ENCODE measurements at regions not wholly inside any gene's neighbourhood (a gene's known extent, or its start where the extent isn't known, plus 50 kb on each side); places are given as distances from the start of the nearest gene placed in this dataset.

GRCh38 chr16:7185165-7185564 is 147.5 kb upstream of the RBFOX1 start:
- DNase-seq (ENCODE audit: low read depth in 1 of 2, low spot score in 1 of 2), result no peak

DNA sequence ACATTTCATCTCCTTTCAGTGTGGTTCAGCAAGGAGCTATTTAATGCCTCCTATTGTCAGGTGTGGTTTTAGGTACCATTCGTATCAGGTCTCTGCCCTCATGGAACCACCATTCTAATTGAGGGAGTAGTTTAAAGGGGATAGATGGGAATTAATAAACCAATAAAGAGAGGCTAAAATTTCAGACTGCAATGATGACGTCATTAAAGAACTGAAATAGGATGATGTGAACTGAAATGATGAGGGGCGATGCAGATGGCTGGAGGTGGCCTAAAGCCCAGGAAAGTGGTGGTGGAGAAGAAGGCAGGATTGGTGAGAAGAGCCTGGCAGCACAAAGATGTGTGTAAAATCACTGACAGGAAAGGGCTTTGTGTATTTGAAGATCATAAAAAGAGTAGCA is 148.9 kb upstream of the RBFOX1 start:
- DNase-seq (ENCODE audit: low read depth in 1 of 2, low spot score in 1 of 2), result no peak

GRCh38 chr16:7182510-7183109 is 150.0 kb upstream of the RBFOX1 start:
- DNase-seq (ENCODE audit: low read depth in 1 of 2, low spot score in 1 of 2), result no peak

GRCh38 chr16:7177875-7178274 is 154.8 kb upstream of the RBFOX1 start:
- no peak for DNase-seq (ENCODE audit: low read depth in 1 of 2, low spot score in 1 of 2)

- DNase-seq (ENCODE audit: low read depth in 1 of 2, low spot score in 1 of 2), result no peak
Measured at GRCh38 chr16:7171151-7171550, 161.5 kb upstream of the RBFOX1 start.

GRCh38 chr16:7167626-7168025 is 165.0 kb upstream of the RBFOX1 start:
- DNase-seq (ENCODE audit: low read depth in 1 of 2, low spot score in 1 of 2), result no peak

GRCh38 chr16:7161891-7162290 is 170.8 kb upstream of the RBFOX1 start:
- no peak for DNase-seq (ENCODE audit: low read depth in 1 of 2, low spot score in 1 of 2)

DNA sequence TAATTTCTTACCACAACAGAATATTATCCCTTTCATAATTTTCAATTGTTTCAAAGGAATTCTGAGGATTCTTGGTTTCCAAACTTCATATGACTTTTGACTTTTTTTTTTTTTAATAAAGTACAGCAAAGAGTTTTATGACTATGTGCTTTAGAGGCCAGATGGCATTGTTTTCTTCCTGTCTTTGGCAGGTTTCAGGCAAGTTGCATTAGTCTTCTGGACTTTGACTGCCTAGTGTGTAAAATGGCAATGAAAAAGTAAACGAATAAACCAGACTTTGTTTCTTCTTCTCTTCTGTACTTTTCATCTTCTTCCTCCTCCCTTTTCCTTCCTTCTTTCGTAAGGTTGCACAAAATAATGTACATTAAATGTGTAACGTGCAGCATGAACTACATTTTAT is 172.6 kb upstream of the RBFOX1 start:
- DNase-seq (ENCODE audit: low read depth in 1 of 2, low spot score in 1 of 2), result no peak

GRCh38 chr16:7158481-7158880 is 174.2 kb upstream of the RBFOX1 start:
- DNase-seq (ENCODE audit: low read depth in 1 of 2, low spot score in 1 of 2), result no peak

- no peak for DNase-seq (ENCODE audit: low read depth in 1 of 2, low spot score in 1 of 2)
Measured at GRCh38 chr16:7150230-7150629, 182.4 kb upstream of the RBFOX1 start.

- no peak for DNase-seq (ENCODE audit: low read depth in 1 of 2, low spot score in 1 of 2)
Measured at GRCh38 chr16:7148606-7149005, 184.0 kb upstream of the RBFOX1 start.

DNA sequence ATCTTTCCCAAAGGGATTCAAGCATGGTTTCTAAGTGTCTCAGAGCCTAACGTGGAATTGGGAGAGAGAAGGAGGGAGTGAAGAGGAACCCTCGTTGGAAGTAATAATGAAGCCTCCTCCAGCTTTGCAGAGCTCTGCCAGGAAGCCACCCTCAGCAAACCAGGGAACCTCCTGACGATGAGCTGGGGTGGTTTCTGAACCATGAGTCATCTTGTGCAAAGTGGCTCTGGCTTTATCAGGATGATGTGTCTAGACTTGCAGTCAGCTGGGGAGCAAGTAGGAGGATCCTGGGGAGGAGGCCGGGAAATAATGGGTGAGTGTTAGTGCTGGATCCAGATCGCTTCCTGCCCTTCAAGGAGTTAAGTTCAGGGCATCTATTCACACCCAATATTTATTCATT is 191.7 kb upstream of the RBFOX1 start:
- no peak for DNase-seq (ENCODE audit: low read depth in 1 of 2, low spot score in 1 of 2)

- DNase-seq (ENCODE audit: low read depth in 1 of 2, low spot score in 1 of 2), result no peak
Measured at GRCh38 chr16:7137560-7138330, 194.9 kb upstream of the RBFOX1 start.

GRCh38 chr16:7132465-7132864 is 200.2 kb upstream of the RBFOX1 start:
- DNase-seq (ENCODE audit: low read depth in 1 of 2, low spot score in 1 of 2), result no peak

DNA sequence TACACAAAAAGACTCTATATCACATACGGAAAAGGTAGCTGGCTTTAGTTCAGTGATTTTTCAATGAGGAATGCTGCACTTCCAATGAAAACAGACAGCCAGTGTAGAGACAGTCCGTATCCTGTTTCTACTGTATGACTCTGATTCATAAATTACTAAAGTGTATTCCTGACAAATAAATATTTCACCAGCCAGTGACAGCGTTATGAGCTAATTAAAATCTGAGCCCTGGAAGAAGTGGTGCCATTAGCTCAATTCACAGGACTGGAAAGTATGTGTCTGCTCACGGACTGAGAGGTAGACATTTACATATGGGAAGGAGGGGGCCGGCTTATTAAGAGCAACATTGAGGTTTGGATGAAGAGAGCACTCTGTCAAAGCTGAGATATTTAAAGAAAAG is 207.9 kb upstream of the RBFOX1 start:
- DNase-seq (ENCODE audit: low read depth in 1 of 2, low spot score in 1 of 2), result no peak

GRCh38 chr16:7124242-7124641 is 208.4 kb upstream of the RBFOX1 start:
- no peak for DNase-seq (ENCODE audit: low read depth in 1 of 2, low spot score in 1 of 2)

- DNase-seq (ENCODE audit: low read depth in 1 of 2, low spot score in 1 of 2), result no peak
Measured at GRCh38 chr16:7116734-7117133, 215.9 kb upstream of the RBFOX1 start.

- no peak for DNase-seq (ENCODE audit: low read depth in 1 of 2, low spot score in 1 of 2)
Measured at GRCh38 chr16:7115898-7116297, 216.7 kb upstream of the RBFOX1 start.

DNA sequence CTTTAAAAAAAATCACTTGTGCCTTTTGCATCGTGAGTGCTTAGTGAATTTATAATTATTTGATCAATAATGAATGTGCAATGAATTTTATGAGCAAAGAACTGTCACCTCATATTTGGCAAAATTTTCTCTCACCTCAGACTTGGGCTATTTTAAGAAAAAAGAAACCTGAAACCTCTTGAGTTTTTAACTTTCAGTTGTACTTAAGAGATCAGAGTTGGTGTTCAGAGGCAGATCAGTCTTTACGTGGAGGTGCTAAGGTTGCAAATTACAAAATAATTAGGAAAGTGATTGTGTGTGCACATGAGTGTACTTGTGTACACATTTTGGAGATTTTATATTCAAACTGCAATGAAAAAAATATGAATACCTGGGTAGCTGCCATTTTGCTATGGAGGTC is 218.7 kb upstream of the RBFOX1 start:
- no peak for DNase-seq (ENCODE audit: low read depth in 1 of 2, low spot score in 1 of 2)

DNA sequence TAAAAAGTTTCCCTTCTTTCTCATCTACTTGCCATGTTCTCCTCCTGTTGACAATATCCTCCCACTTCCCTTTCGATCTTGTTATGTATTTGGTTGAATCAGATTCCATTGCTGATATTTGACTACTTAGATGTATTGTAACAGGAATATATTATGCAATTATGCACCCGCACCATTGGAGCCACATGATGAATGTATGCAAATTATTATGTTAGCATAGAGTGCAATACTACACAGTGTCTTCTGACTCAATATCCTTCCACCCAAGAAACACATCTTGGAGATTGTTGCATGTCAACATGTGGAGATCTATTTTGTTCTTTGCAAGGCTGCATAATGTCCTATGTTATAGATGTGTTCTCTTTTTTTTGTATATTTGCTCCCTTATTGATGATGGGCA is 219.2 kb upstream of the RBFOX1 start:
- DNase-seq (ENCODE audit: low read depth in 1 of 2, low spot score in 1 of 2), result no peak

GRCh38 chr16:7111265-7111664 is 221.4 kb upstream of the RBFOX1 start:
- DNase-seq (ENCODE audit: low read depth in 1 of 2, low spot score in 1 of 2), result no peak

GRCh38 chr16:7107436-7107835 is 225.2 kb upstream of the RBFOX1 start:
- DNase-seq (ENCODE audit: low read depth in 1 of 2, low spot score in 1 of 2), result no peak

GRCh38 chr16:7103056-7103455 is 229.6 kb upstream of the RBFOX1 start:
- no peak for DNase-seq (ENCODE audit: low read depth in 1 of 2, low spot score in 1 of 2)

Data from activated T-helper 1 cell treated with anti-CD3 and anti-CD28 coated beads, Interleukin-2, amount 50 U/mL, for 16 hours (primary cell).